K562 (cell line): ENCODE measurements at regions not wholly inside any gene's neighbourhood (a gene's known extent, or its start where the extent isn't known, plus 50 kb on each side); places are given as distances from the start of the nearest gene placed in this dataset.

ENCODE experiments used
- ATAC-seq: fragments of 200-7000 bp; cut with Tn5 transposase; 3 replicates; pipeline ENCODE4 v1.9.1; 2020; ENCODE audit warnings: moderate library complexity
- BruUV-seq: library from RNA; stranded (reverse); fragments of 400-500 nt; replicated peaks from 2 replicates; lab custom pipeline; 2021; lab: Mats Ljungman, UMichigan
- CTCF ChIA-PET: fragments of 300-600 bp; formaldehyde crosslinking; extraction: SDS; loops from one replicate; lab custom pipeline; 2021; ENCODE audit warnings: low intra/inter-chr PET ratio; lab: Yijun Ruan, JAX
- POLR2A ChIA-PET: fragments of 300-600, 350-650 bp; sonication (Branson Sonifier 250); formaldehyde crosslinking; extraction: SDS; loops from one replicate; lab custom pipeline; 2021; ENCODE audit warnings: antibody characterized with exemption, inconsistent platforms; lab: Yijun Ruan, JAX
- DNase-seq, 4 experiments: peaks; one replicate each; pipeline versions ENCODE4 v3.0.0 to v3.0.0-alpha.2; 2011 to 2018; ENCODE audit warnings: low spot score in 3 of 4, mixed read lengths in 3 of 4; ENCODE audit errors: extremely low read depth in 1 of 4
- FAIRE-seq: peaks from 2 replicates; lab custom pipeline; 2011; peaks lifted over from hg19 to GRCh38; lab: Jason Lieb, UNC
- H2AFZ ChIP-seq: 2 replicates; pipeline ENCODE4 v1.6.0; 2011; ENCODE audit warnings: low read depth, low read length, control low read depth, inconsistent platforms
- H3K27ac ChIP-seq: fragments of 200-600 bp; 3 replicates; pipeline ENCODE4 v1.8.0; 2011; ENCODE audit warnings: low read depth, mild to moderate bottlenecking, control low read depth, inconsistent platforms, low read length, moderate library complexity, mixed read lengths; ENCODE audit errors: extremely low read depth
- H3K27me3 ChIP-seq, 2 experiments: fragments of 300-600 bp in 1 of 2; 2 replicates in 1 of 2; 3 replicates in 1 of 2; pipeline versions ENCODE4 v1.6.0 to v1.8.0; 2011; ENCODE audit warnings: inconsistent platforms in 2 of 2, low read length in 2 of 2, mild to moderate bottlenecking in 1 of 2, mixed read lengths in 1 of 2, moderate library complexity in 1 of 2; ENCODE audit not compliant: control insufficient read depth in 2 of 2, insufficient read depth in 2 of 2
- H3K36me3 ChIP-seq: fragments of 300-600 bp; 3 replicates; pipeline ENCODE4 v1.8.0; 2011; ENCODE audit warnings: mild to moderate bottlenecking, low read length, inconsistent platforms; ENCODE audit not compliant: control insufficient read depth, insufficient read depth
- H3K4me1 ChIP-seq, 2 experiments: fragments of 200-600 bp in 1 of 2; replicated peaks in 1 of 2; 2 replicates in 1 of 2; 3 replicates in 1 of 2; pipeline versions ENCODE4 v1.5.1 to v1.8.0; 2011; ENCODE audit warnings: inconsistent platforms in 2 of 2, low read length in 2 of 2, mild to moderate bottlenecking in 1 of 2, mixed read lengths in 1 of 2, moderate library complexity in 1 of 2; ENCODE audit not compliant: control insufficient read depth in 2 of 2, insufficient read depth in 2 of 2
- H3K4me2 ChIP-seq: 2 replicates; pipeline ENCODE4 v1.6.1; 2011; ENCODE audit warnings: low read length, control low read depth, inconsistent platforms, mixed read lengths; ENCODE audit not compliant: insufficient read depth
- H3K4me3 ChIP-seq: fragments of 200-600 bp; sonication (generic), shearing (Covaris generic); 2 replicates; pipeline ENCODE4 v1.5.1; 2016; ENCODE audit warnings: control low read depth, inconsistent platforms
- H3K79me2 ChIP-seq: fragments of 200-600 bp; 3 replicates; pipeline ENCODE4 v1.8.0; 2011; ENCODE audit warnings: low read length, inconsistent platforms; ENCODE audit not compliant: control insufficient read depth, insufficient read depth
- H3K9ac ChIP-seq, 2 experiments: 2 replicates each; pipeline versions ENCODE4 v1.6.0 to v1.6.1; 2011; ENCODE audit warnings: low read depth in 2 of 2, low read length in 2 of 2, control low read depth in 1 of 2, inconsistent platforms in 1 of 2, mild to moderate bottlenecking in 1 of 2, mixed read lengths in 1 of 2; ENCODE audit not compliant: insufficient read depth in 1 of 2
- H3K9me1 ChIP-seq: one replicate; pipeline ENCODE4 v1.6.0; 2011; ENCODE audit warnings: inconsistent platforms, mild to moderate bottlenecking, low read length, moderate library complexity; ENCODE audit not compliant: control insufficient read depth, insufficient read depth
- H3K9me3 ChIP-seq: replicated peaks from 2 replicates; pipeline ENCODE4 v1.5.1; 2011; ENCODE audit warnings: low read depth, low read length, inconsistent platforms; ENCODE audit not compliant: control insufficient read depth, insufficient read depth
- H4K20me1 ChIP-seq: replicated peaks from 2 replicates; pipeline ENCODE4 v1.6.1; 2011; ENCODE audit warnings: low read length, inconsistent platforms, mixed read lengths; ENCODE audit not compliant: control insufficient read depth, insufficient read depth
- MEF2A ChIP-seq: IDR thresholded peaks from 2 replicates; pipeline ENCODE4 v1.6.1; 2011; ENCODE audit warnings: low read depth, mild to moderate bottlenecking, low read length, moderate library complexity; ENCODE audit not compliant: control insufficient read depth
- NR2C1 ChIP-seq, 2 experiments: fragments of 450-650 bp; IDR thresholded peaks; 2 replicates each; pipeline ENCODE4 v1.6.1; 2017; ENCODE audit warnings: mild to moderate bottlenecking in 2 of 2, antibody characterized with exemption in 1 of 2, inconsistent platforms in 1 of 2, missing compliant biosample characterization in 1 of 2, missing genetic modification characterization in 1 of 2
- NR2C2 ChIP-seq, 2 experiments: fragments of 200-800 bp in 1 of 2; sonication (Bioruptor generic) in 1 of 2; sonication (generic) in 1 of 2; formaldehyde crosslinking in 1 of 2; IDR thresholded peaks; 2 replicates each; pipeline versions ENCODE4 v1.6.1 to v1.8.0; 2016 to 2022; ENCODE audit warnings: mild to moderate bottlenecking in 1 of 2, missing compliant biosample characterization in 1 of 2, missing genetic modification characterization in 1 of 2, missing genetic modification reagents in 1 of 2
- SNIP1 ChIP-seq: fragments of 450-650 bp; IDR thresholded peaks from 2 replicates; pipeline ENCODE4 v1.7.1; 2017; ENCODE audit warnings: low read depth, mild to moderate bottlenecking
- TCF15 ChIP-seq: fragments of 250-450 bp; sonication (Bioruptor Pico); IDR thresholded peaks from 2 replicates; pipeline ENCODE4 v1.8.0; 2022; ENCODE audit warnings: moderate library complexity, mild to moderate bottlenecking, inconsistent platforms
- ZBTB2 ChIP-seq: fragments of 450-650 bp; IDR thresholded peaks from 2 replicates; pipeline ENCODE4 v1.6.1; 2016; ENCODE audit warnings: antibody characterized with exemption
- ZNF398 ChIP-seq: fragments of 250-450 bp; sonication (Bioruptor Pico); IDR thresholded peaks from 2 replicates; pipeline ENCODE4 v1.8.0; 2021; ENCODE audit warnings: moderate library complexity, mild to moderate bottlenecking, inconsistent platforms
- ZNF408 ChIP-seq: fragments of 250-450 bp; sonication (Bioruptor Pico); IDR thresholded peaks from 2 replicates; pipeline ENCODE4 v1.4.0; 2020; ENCODE audit warnings: low read depth, mild to moderate bottlenecking, moderate library complexity
- ZNF696 ChIP-seq: fragments of 250-450 bp; sonication (Bioruptor Pico); conservative IDR thresholded peaks from 2 replicates; pipeline ENCODE4 v1.4.0; 2020; ENCODE audit warnings: mild to moderate bottlenecking, moderate library complexity
- WGBS: fragments of 100-300 bp; shearing (Covaris generic); methylation state at CpG from one replicate; pipeline ENCODE4 v1.1.6; 2016; ENCODE audit warnings: low coverage, mixed read lengths; ENCODE audit not compliant: insufficient coverage; ENCODE audit errors: missing lambda C conversion rate; 5-methylcytosine and 5-hydroxymethylcytosine counted together
- in situ Hi-C: fragments of 300-500 bp; cut with MboI; formaldehyde crosslinking; loops from 4 replicates; pipeline ENCODE4 v1.15.0; 2018; ENCODE audit warnings: inconsistent platforms, mixed read lengths
- intact Hi-C: fragments of 100-400 bp; cut with micrococcal nuclease; formaldehyde crosslinking; loops from 2 replicates; pipeline ENCODE4 v1.14.2; 2022

- no peaks in the 10 kb centered on the region for H3K4me1 ChIP-seq
- no peaks in the 10 kb centered on the region for H3K36me3 ChIP-seq
- in situ Hi-C loops (no loop called here), intact Hi-C loops (no loop called here)
- H3K9me3 ChIP-seq: no peaks in the 10 kb centered on the region
- FAIRE-seq: no peak
- no TSS peak for BruUV-seq
- H3K27ac ChIP-seq: no peak overlapping the region
- no peak overlapping the region for H3K9ac ChIP-seq
- no peaks in the 10 kb centered on the region for H3K27me3 ChIP-seq
- H3K4me2 ChIP-seq: no peak overlapping the region
- WGBS: 0% methylated on average over 1 of the region's 1 CpG
- TF ChIP-seq ZNF696 (CRISPR knock-in tag) (no peak), NR2C1 (IDR thresholded peaks at IDR 0.05) (no peak), NR2C1 (tag; IDR thresholded peaks at IDR 0.05) (no peak), SNIP1 (no peak), NR2C2 (CRISPR knock-in tag; IDR thresholded peaks at IDR 0.05) (no peak), NR2C2 (tag; IDR thresholded peaks at IDR 0.05) (no peak), ZNF408 (no peak), ZBTB2 (no peak), MEF2A (no peak), TCF15 (CRISPR knock-in tag) (no peak), ZNF398 (CRISPR knock-in tag) (no peak)
- ChIA-PET POLR2A (no interaction called here), CTCF (no interaction called here)
- no peaks in the 10 kb centered on the region for H3K9me1 ChIP-seq
- no peak overlapping the region for H3K4me3 ChIP-seq
- no peak for DNase-seq
- ATAC-seq: no peak
- no peaks in the 10 kb centered on the region for H4K20me1 ChIP-seq
- no peak overlapping the region for H2AFZ ChIP-seq
- H3K79me2 ChIP-seq: no peaks in the 10 kb centered on the region
These were observed 661.7 kb upstream of the NRXN1 start for GRCh38 chr2:51693640-51694039.
